Glomerular endothelial cell (primary cell): ENCODE measurements at regions not wholly inside any gene's neighbourhood (a gene's known extent, or its start where the extent isn't known, plus 50 kb on each side); places are given as distances from the start of the nearest gene placed in this dataset.

Experiments used
- DNase-seq: peaks from one replicate; pipeline ENCODE4 v3.0.0-alpha.2; 2011; ENCODE audit warnings: low read depth, low spot score; ENCODE audit errors: extremely low read depth

DNA sequence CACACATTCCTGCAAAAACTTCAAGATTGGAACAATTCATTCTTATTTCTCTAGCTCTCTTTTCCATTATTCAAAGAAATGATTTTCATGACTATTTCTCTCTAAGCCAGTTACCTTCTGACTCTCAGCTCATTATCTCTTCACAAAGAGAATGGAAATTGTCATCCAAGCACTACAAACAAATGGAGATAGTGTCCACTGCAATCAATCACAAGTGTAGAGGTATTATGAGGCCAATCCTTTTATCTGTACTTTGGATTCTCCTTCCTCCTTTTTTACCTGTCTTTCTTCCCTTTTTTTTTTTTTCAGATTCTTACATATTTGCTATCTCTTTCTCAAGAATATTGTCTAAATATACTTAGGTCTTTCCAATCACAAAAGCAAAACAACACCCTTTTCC lies 497.7 kb upstream of the MEF2C start:
- no peak for DNase-seq

DNA sequence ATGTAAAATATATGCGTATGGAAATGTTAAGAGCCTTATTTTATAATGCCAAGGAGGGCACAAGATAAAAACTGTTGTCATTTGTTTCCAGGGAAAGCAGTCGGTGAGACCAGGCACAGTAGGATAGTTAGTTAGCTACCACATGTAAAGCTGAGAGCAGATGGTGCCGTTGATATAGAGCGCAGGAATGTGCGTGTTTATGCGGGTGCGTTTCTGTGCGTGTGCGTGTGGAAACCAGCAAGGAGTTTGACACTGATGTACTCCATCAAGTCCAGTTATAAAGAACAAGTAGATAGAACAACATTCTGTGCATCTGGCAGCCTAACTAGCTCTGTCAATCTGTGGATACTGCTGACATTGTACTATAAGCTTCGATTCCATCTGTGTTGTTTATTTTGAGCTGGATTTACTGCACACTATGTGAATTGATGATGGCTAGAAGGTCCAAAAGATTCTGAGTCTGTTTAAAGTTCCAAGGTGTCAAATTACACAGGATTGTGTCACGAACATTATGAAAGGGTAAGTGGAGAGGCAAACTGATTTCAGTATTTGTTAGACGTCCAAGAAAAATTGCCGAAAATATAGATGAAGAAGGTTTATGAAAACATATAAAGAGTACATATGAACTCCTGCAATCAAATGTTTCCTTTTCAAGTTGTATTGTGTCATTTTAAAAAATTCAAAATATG lies 494.9 kb upstream of the MEF2C start:
- no peak for DNase-seq

DNA sequence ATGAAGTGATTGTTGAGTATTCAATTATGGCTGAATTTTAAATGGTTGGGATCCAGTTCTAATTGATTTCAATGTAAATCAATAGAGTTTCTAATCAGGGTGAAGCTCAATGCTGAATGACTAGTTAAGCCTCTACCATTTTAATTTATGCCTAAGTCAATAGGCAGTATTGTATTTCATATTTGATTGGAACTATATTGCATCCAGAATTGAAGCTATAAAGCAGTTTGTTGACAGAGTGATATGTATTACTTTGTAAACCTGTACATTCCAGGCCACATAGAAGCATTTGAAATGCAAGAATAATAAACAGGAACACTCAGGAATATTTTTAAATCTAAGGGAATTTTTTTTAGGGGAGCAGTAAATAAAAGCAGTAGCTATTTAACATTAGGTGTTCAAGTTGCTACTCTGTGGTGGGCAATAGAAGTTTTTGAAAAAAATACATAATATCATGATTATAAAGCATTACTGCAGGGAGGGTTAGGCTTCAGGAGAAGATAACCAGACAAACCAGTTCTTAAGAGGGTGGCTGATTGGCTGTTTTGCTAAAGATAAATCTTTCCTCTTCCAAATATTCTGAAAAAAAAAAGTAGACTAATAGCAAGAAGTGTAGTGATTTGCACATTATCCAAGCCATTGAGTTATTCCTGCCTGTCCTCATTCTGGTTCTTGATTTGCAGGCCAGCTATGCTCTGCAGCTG lies 492.0 kb upstream of the MEF2C start:
- no peak for DNase-seq

DNA sequence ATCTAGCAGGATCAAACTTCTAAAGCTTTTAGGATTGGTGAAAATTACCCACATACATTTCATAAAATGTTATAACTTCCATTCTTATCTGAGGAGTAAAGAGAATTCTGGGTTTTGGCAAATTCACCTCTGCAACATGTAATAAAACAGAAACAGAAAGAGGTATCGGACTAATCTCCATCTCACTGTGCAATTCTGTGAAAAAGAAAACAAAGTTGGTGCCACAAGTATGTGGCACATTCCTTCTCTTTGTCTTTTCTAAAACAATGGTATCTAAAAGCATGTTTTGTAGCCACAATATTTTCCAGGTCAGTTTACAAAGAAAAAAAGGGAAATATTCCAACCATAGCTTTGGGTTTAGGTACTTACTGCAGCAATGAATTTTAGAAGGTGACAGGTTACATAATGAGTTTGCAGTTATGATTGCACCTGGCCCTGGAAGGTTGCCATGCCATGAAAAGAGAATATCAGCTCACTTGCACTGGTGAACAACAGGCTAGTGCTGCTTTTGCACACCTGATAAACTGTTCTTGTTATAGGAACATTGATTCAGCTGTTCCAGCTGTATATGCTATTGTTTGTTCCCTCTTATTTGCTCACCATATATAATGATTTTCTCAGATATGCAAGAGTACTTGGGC lies 491.3 kb upstream of the MEF2C start:
- DNase-seq: no peak

DNA sequence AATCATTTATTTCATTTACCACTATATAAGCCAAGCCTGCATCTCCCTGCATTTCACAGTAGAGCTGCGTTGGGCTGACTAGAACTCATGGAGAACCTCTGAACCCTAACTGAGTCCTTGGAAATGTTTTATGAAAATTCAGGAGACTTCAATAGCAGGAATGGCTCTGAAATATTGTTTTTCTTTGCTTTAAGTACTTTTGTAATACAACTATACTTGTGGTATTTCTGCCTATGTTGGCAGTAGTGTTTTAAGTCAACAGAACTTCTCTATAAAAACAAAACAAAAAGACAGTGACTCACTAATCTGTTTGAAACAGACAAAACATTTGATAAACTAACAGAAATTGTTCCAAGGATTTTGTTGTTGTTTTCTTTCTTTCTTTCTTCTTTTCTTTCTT lies 489.2 kb upstream of the MEF2C start:
- no peak for DNase-seq

DNA sequence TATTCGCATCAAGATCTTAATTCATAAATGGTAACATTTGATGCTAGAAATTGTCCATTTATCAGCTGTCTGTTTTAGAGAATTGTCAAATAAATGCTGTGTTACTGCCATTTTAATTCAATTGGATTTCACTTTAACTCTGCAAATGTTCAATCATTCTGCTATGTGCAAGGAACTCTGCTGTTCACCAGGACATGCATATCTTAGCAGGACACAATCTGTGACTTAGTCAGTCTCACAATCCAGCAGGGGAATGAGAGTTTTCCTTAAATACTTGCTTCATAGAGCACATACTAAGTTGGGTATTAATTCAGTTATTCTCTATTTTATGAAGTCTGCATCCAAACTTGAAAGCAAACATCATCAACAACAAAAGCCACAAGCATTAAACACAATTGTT lies 488.7 kb upstream of the MEF2C start:
- DNase-seq: no peak

GRCh38 chr5:89359046-89359445 lies 476.1 kb upstream of the MEF2C start:
- no peak for DNase-seq

DNA sequence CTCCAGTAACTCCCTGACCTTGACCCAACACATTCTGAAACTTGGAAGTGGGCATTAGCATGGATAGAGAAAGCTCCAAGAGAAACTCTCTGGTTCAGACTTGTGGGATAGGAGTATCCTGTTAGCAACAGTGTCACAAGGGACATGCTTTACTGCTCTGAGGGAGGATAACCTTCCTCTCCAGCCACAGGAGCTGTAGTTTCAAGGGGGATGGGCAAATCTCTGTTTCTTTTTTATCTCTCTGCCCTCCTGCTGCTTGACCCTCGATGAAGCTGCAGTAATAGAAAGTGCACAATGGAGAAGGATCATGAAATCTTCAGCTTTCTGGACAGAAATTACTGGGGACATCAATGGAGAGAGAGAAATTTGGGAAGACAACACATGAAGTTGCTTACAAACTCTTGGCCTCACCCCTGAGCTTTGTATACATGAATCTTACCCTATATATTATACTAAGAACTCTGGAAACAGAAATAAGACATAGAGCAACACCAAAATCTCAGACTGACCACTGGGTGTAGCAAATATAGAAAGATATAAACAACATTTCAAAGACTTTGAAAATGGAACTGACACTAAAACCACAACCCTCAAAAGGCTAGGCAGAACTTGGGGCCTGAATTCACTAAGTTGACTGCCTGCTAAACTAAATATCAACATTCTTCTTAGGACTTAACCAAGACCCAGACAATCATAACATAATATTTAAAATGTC lies 471.0 kb upstream of the MEF2C start:
- DNase-seq: no peak

GRCh38 chr5:89351975-89352374 lies 469.0 kb upstream of the MEF2C start:
- DNase-seq: no peak

DNA sequence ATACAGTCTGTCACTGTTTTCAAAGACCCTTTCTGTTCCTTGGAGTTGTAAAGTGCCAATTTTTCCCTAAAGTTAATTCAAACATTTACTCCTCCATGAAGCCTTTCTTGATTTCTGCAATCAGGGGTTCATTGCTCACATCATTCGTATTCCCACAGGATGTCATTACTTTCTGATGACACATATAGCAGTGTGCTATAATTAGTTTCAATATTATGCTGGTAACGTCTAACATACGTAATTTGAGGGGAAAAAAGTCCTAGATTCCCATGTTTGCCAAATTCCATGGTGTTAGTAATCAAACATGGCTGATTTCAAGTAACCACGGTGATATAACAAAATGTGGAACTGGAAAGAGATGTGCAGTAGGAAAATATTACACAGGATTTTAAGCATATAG lies 468.2 kb upstream of the MEF2C start:
- DNase-seq: no peak

GRCh38 chr5:89350684-89351083 lies 467.7 kb upstream of the MEF2C start:
- no peak for DNase-seq

- DNase-seq: no peak
Measured at GRCh38 chr5:89349246-89349980, 466.4 kb upstream of the MEF2C start.

DNA sequence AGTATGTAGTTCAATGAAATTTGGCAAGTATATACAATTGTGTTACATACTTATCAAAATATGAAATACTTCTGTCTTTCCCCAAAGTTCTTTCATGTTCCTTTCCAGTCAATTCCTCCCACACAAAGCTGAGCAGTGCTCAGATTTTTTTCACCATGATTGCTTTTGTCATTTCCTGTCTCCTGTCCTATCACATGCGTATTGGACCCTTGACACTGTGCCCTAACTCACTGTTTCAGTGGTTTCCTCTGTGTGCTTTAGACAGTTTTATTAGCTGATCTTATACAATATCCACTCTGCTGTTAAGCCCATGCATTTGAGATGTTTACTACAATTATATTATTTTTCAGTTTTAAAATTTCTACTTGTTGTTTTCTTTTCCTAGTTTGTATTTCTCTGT lies 463.6 kb upstream of the MEF2C start:
- DNase-seq: no peak

- no peak for DNase-seq
Measured at GRCh38 chr5:89343666-89344065, 460.7 kb upstream of the MEF2C start.

- DNase-seq: no peak
Measured at GRCh38 chr5:89342106-89342876, 459.3 kb upstream of the MEF2C start.

DNA sequence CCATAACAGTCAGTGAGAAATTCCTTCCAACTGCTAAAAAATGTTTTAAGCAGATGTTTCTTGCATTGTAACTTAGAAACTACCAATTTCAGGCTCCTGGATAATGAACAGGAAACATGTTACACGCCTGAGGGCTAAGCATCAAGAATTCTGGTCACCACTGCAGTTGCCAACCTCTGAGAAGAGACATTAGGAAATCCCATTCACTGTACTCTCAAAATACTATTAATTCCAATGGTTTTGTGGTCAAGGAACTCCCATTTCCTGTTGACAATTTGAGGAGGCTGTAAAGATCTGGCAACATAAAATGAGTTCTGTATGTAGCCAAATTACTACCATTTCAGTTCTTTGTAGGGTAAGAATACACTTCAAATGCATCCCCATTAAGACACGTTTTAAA lies 456.0 kb upstream of the MEF2C start:
- no peak for DNase-seq

- no peak for DNase-seq
Measured at GRCh38 chr5:89336111-89336510, 453.1 kb upstream of the MEF2C start.

GRCh38 chr5:89330140-89330539 lies 447.2 kb upstream of the MEF2C start:
- no peak for DNase-seq

- no peak for DNase-seq
Measured at GRCh38 chr5:89327608-89328007, 444.6 kb upstream of the MEF2C start.

- DNase-seq: no peak
Measured at GRCh38 chr5:89324990-89325389, 442.0 kb upstream of the MEF2C start.
